ENCODE measurements at regions not wholly inside any gene's neighbourhood (a gene's known extent, or its start where the extent isn't known, plus 50 kb on each side); places are given as distances from the start of the nearest gene placed in this dataset.

- intact Hi-C loops (cut with micrococcal nuclease), result no loop called here
These were observed 97.2 kb upstream of the KCNK1 start for GRCh38 chr1:233516732-233517131.

GRCh38 chr1:233518344-233518743 lies 95.6 kb upstream of the KCNK1 start:
- intact Hi-C loops (cut with micrococcal nuclease), result no loop called here

DNA sequence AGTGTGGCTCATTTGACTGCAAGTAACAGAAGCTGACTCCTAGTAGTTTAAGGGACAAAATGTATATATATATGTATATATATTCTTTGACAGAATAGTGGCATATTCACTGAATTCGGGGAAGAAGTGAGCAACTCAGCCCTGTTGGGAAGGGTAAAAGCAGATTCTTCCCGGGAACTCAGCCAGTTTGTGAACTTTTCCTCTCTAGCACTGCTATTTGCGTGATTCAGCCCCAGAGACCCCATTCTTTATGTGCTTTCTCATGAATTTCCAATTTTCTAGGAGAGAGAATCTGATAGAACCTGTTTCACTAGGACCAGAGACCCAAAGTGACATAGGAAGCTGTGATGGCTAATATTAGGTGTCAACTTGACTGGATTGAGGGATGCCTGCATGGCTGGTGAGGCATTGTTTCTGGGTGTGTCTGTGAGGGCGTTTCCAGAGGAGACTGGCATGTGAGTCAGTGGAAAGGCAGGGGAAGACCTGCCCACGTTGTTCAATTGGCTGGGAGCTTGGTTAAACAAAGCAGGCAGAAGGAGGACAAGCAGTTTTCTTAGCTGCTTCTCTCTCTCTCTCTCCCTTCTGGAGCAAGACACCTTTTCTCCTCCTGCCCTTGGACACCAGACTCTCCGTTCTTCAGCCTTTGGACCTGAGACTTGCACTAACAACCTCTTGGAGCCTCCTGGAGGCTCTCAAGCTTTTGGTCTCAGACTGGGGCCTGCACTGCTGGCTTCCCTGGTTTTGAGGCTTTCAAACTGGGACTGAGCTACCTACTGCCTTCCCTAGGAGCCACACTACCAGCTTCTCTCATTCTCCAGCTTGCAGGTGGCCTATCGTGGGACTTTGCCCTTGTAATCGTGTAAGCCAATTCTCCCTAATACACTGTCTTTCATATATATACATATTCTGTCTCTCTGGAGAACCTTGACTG lies 93.4 kb upstream of the KCNK1 start:
- intact Hi-C loops (cut with micrococcal nuclease), result no loop called here

- intact Hi-C loops (cut with micrococcal nuclease), result no loop called here
These were observed 90.9 kb upstream of the KCNK1 start for GRCh38 chr1:233523047-233523446.

DNA sequence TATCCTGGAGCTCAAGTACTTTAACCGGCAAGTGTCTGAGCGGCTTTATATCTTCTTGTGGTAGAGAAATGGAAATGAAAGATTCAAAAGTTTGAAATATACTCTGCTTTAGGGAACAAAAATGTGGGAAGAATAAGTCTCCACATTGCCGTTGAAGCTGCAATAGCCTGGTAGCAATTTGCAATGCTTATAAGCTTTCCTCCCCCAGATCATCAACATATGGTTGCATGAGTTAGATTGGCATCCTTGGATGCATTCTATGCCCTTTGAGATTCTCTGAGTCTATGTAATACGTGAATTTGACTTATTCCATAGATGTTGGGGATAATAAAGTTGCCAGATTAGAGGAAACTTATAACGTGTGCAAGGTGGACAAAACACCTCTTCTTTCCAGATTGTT lies 86.1 kb upstream of the KCNK1 start:
- intact Hi-C loops (cut with micrococcal nuclease), result no loop called here

- intact Hi-C loops (cut with micrococcal nuclease), result no loop called here
These were observed 83.1 kb upstream of the KCNK1 start for GRCh38 chr1:233530665-233531386.

GRCh38 chr1:233540816-233541215 lies 73.1 kb upstream of the KCNK1 start:
- intact Hi-C loops (cut with micrococcal nuclease), result no loop called here

DNA sequence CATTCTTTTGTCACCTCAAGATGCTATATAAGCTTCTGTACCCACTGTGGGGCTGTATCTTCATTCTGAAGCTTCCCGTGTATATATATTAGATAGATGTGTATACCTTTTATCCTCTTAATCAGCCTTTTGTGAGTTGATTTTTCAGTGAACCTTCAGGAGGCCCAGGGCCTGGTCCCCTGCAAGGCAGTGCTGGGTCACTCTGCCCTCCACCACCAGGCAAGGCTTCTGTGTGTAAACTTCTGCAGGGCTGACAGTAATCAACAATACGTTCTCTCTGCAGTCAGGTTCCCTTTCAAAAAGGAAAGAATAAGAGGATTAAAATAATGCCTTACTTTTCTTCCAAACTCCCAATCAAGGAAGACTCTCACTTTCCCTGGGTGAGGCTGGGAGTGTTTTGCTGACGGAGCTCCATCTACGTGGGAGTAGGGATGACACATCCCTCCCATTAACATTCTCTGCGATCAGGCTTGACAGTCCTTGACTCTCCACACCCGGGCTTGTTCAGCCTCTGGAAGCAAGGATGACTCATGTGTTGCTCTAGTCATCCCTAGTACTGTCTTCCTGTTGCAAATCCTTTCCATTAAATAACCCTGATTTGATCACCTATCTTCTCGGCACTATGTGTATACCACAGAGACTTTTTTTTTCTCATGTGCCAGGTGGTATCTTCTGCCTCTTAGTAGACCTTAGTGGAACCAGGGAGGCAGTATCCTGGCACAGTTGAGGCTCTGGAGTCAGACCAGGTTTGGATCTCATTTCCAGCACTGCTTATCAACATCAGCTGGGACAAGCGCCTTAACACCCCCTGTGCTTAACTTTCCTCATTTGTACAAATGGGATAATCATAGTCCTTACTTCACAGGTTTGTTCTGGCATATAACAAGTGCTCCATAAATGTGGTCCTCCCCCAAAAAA lies 70.3 kb upstream of the KCNK1 start:
- intact Hi-C loops (cut with micrococcal nuclease), result no loop called here

DNA sequence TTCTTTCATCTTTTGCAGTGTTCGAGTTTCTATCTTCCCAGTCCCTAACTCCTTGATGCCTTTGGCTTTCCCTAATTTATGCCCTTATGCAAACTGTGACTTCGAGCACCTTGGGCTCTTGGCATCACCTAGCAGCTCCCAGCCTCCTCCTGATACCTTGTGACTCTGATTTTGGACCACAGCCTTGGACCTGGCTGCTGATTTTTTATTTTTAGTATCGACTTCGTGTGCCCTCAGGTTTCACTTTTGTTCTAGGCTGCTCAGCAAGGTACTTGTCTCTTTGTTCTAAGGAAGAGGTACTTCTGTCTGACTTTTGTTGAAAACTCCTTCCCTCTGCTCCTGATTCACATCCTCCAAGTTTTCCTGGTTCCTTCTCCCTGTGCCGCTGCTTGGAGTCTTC lies 69.6 kb upstream of the KCNK1 start:
- intact Hi-C loops (cut with micrococcal nuclease), result no loop called here

DNA sequence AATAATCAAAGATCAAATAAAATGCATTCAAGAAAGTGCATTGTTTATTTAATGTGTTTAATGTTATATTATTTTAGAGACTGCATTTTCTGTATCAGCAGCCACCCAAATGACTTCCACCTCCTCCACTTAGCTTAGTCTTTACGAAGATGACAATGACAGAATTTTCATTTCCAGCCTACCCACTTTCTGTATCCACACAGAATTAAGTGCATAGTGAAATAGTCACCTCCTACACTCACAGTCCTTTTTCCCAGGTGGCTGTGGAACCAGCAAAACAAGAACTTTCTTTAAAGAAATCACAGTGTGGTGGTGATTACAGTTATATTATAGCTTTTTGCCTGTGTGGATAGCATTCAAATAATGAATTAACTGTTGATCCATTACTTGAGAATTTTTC lies 66.2 kb upstream of the KCNK1 start:
- intact Hi-C loops (cut with micrococcal nuclease), result no loop called here

DNA sequence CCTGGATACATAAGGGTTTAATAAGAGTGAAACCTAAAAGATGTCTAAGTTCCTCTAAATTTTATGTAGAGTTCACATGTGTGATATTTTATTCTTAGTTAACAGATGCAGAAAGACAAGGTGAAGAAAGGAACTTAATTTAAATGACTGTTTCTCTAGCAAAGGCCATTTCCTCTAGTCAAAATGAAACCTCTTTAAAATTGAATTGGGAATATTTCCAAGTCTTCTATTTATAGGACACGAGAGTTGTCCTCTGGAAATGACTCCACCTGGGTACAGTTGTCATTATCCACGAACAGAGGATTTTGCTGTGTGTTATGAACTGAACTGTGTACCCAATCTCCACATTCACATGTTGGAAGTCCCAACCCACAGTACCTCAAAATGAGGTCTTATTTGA lies 64.5 kb upstream of the KCNK1 start:
- intact Hi-C loops (cut with micrococcal nuclease), result no loop called here

DNA sequence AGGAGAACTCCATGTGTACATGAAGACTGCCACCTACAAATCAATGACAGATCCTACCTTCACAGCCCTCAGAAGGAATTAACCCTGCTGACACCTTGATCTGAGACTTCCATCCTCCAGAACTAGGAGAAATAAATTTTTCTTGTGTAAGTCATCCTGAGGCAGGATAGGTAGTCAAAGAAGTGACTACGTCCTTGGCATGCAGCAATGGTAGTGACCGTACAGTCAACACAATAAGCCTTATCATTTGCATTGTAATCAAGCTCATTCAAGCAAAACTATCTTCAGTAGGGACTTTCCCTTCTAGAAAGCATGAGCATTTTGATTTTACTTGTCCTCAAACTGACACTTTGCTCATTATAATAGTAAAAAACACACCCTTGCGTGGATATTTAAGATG lies 64.0 kb upstream of the KCNK1 start:
- intact Hi-C loops (cut with micrococcal nuclease), result no loop called here

DNA sequence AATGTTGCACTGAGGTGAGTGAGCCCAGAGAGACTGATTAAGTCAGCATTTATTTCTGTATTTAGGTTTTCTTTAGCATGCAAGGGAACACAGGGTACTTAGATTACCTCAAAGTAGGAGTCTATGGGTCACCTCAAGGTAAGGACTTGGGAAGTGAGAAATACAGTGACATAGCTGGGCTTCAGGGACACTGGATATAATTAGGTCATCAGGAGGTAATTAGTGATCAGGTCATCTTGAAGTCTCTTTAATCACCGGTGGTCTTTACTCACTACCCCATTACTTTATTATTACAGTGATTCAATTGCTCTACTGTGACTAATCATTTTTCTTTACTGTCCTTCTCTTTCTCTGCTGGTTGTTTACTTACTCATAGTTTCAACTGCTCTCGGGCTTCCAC lies 59.9 kb upstream of the KCNK1 start:
- intact Hi-C loops (cut with micrococcal nuclease), result no loop called here

DNA sequence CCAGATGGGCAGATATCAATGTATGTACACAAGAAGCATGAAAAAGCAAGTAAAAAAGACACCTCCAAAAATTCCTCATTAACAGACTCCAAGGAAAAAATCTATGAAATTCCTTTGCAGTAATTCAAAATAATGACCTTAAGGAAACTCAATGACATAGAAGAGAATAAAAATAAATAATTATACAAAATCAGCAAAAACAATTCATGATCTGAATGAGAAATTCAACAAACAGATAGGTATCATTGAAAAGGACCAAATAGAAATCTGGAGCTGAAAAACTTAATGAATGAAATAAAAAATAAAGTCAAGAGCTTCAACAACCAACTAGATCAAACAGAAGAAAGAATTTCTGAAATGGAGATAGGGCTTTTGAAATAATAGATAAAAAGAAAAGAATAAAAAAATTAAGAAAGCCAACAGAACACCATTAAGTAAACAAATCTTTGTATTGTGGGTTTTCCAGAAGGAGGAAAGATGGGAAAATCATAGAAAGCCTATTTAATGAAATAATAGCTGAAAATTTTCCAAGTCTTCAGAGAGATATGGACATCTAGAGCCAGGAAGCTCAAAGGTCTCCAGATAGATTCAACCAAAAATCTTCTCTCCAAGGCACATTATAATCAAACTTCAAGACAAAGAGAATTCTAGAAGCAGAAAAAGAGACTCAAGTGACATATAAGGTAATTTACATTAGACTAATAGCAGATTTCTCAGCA lies 52.0 kb upstream of the KCNK1 start:
- intact Hi-C loops (cut with micrococcal nuclease), result no loop called here
